NCI-H748 (cell line): ENCODE measurements at regions not wholly inside any gene's neighbourhood (a gene's known extent, or its start where the extent isn't known, plus 50 kb on each side); places are given as distances from the start of the nearest gene placed in this dataset.
"Not testable (repeated sequence)": the region's sequence is repeated elsewhere in the genome, so short reads cannot be mapped to it uniquely, and the experiment has no call there.

ENCODE experiments used
- DNase-seq: peaks from one replicate; lab custom pipeline; 2025; ENCODE audit not compliant: unreplicated experiment; lab: John Stamatoyannopoulos, UW

DNA sequence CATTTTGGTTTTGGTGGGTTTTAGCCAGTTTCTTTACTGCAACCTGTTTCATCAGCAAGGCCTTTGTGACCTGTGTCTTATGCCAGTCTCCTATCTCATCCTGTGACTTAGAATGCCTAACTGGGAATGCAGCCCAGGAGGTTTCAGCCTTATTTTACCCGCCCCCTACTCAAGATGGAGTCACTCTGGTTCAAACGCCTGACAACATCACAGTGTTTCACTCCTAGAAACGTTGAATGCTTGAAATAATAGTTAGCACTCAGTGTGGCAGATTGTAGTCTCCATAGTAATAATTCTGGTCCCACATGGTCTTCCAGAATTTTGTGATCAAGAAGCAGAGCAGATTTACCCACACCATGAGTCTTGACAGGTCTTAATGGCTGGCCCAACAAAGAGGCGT is 159.0 kb upstream of the TRIB2 start:
- no peak for DNase-seq

DNA sequence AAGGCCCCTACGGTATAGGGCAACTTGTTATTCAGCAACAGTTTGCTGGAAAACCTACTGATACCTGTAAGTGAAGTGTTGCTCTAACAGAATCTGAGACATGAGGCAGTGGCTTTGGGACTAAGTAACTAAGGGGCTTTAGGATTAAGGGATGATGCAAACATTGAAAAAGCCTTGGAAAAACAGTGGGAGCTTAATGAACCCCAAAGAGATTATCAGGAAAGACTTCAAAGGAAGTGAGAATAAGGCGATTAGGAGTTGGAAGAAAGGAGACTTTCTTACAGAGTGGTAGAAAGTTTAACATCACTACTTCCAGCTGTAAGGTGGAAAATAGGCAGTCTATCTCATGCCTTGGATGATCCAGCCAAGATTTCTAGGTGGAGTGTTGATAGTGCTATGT is 158.2 kb upstream of the TRIB2 start:
- no peak for DNase-seq

DNA sequence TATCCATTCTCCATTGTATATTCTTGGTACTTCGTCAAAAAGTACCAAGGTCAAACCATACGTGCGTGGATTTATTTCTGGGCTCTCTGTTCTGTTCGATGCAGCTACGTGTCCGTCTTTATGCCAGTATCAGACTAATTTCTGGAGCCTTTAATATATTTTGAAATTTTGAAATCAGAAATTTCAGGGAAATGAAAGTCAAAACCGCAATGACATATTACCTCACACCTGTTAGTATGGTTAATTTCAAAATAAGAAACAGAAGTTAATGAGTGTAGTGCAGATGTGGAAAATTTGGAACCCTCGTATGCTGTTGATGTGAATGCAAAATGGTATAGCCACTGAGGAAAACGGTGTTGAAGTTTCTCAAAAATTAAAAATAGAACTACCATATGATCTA is 156.1 kb upstream of the TRIB2 start:
- DNase-seq = no peak

DNA sequence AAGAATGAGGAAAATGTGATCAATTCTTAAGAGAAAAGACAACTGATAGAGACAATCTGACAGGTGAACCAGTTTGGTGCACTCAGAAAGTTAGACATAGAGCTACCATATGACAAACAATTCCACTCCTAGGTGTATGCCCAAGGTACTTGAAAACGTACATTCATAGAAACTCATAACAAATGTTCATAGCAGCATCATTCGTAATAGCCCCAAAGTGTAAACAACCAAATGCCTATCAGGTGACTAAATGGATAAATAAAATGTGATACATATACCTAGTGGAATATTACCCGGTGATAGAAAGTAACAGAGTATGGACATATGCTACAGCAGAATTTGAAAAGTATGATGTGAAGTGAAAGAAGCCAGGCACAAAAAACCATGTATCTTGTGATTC is 149.3 kb upstream of the TRIB2 start:
- DNase-seq = no peak

DNA sequence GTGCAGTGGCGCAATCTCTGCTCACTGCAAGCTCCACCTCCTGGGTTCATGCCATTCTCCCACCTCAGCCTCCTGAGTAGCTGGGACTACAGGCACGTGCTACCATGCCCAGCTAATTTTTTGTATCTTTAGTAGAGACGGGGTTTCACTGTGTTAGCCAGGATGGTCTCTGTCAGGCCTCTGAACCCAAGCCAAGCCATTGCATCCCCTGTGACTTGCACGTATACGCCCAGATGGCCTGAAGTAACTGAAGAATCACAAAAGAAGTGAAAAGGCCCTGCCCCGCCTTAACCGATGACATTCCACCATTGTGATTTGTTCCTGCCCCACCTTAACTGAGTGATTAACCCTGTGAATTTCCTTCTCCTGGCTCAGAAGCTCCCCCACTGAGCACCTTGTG is 147.2 kb upstream of the TRIB2 start:
- DNase-seq = not testable (repeated sequence)

DNA sequence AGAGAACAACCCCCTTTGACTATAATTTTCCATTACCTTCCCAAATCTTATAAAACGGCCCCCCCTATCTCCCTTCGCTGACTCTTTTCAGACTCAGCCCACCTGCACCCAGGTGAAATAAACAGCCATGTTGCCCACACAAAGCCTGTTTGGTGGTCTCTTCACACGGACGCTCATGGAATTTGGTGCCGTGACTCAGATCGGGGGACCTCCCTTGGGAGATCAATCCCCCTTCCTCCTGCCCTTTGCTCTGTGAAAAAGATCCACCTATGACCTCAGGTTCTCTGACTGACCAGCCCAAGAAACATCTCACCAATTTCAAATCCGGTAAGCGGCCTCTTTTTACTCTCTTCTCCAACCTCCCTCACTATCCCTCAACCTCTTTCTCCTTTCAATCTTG is 146.8 kb upstream of the TRIB2 start:
- not testable (repeated sequence) for DNase-seq

DNA sequence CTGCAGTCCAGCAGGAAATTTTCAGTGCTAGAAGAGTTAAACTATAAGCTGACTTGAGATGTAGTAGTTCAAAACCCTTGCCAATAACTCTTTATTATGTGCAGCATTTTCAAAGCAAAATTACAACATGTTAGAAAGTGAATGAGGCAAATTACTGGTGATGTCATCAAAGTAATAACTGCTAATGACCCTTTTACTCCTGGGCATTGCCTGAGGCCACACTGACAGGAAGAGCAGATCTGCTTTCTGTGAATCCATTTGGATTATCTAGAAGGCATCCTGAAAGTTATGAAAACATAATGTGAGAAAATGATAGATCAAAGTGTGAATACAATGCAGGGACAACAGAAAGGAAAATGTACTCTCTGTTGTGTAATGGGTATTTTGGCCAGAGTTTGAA is 139.6 kb upstream of the TRIB2 start:
- DNase-seq = peak; percentile 53

DNA sequence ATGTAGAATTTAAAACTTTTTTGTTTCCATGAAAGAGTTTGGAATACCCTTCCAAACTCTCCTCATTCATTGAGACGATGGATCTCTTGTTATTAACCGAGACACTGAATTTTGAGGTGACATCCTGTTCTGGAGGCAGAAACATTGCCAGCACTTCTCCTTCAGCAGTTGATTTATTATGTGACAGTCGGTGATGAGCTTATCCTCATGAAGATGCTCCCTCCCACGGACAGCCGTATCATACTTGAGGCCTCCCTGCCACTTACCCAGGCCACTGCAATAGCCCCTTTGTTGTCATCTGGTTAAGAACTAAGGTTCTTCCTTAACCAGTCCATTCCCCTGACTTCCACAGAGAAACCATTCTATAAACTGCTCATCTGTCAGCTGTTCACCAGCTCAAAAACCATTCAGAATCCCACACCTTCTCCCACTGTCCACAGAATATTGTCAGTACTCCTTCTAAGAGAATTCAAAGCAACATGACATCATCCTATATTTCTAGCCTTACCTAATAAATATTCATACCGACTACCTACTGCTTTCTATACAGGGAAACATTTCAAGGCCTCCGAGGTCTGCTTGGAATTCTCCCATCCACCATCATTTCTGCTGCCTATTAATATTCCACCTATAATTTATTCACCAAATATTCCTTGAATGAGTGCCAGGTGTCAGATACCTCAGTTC is 139.0 kb upstream of the TRIB2 start:
- peak; percentile 21 for DNase-seq

DNA sequence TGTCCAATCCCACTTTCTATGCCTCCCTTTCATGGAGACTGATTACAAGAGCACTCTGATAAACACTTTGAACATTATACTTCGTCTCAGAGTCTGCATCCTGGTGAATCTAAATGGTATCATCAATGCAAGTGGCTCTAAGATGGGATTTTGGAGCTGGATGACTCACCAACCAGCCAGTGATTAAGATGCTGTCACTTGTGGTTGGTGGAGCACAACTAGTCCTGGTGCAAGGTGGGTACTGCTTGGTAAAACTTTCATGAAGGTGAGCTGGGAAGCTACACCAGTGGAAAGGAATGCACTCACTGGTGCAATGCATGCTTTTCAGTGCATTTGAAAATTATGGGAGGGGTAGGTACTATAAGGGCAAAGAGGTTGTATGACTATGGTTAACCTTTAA is 137.7 kb upstream of the TRIB2 start:
- DNase-seq = no peak

DNA sequence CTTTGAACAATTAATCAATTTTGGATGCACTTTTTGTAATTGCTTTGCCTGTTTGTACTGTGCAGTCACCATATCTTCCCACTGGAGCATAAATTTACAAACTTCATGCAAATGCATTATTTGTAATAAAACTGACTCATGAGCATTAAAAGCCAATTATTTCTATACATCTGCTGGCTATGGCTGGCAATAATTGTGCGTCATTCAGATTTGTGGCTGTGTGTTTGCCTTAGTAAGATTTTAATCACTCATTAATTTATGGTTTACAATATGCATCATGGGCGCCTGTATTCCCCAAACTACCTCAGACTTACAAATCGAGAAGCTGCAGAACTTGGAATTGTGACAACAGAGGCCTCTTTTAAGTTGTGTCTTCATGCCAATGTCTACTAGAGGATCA is 132.4 kb upstream of the TRIB2 start:
- DNase-seq = no peak

DNA sequence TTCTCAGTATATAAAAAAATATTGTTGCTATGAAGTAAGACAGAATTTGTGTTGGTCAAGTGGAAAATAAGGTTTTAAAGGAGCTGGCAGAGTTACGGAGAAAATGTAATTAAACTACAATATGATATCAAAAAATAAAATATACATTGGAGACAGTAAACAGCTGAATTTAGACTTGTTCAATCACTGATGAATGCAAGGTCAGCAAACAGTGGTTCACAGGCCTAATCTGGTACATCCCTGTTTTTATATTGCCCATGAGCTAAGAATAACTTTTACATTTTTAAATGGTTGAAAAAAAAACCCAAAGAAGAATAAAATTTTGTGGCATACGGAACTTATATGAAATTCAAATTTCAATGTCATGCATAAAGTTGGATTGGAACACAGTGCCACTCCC is 131.0 kb upstream of the TRIB2 start:
- DNase-seq = no peak

DNA sequence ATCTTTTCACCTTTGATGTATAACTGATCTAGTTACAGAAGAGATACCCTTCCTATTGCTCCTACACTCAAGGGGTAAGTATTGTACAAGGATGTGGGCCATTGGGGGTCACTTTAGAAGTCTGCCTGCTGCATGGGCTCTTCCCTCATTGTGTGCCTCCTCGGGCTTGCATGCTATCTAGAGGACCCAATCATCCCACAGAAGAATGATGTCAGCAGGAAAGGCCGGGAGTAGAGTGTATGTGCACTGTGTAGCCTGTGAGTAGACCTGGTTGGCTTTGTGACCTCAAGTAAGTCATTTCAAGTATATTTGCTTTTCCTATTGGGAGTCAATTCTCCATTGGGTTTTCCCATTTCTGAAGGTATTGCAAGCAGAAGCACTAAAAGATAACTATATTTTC is 129.5 kb upstream of the TRIB2 start:
- no peak for DNase-seq

DNA sequence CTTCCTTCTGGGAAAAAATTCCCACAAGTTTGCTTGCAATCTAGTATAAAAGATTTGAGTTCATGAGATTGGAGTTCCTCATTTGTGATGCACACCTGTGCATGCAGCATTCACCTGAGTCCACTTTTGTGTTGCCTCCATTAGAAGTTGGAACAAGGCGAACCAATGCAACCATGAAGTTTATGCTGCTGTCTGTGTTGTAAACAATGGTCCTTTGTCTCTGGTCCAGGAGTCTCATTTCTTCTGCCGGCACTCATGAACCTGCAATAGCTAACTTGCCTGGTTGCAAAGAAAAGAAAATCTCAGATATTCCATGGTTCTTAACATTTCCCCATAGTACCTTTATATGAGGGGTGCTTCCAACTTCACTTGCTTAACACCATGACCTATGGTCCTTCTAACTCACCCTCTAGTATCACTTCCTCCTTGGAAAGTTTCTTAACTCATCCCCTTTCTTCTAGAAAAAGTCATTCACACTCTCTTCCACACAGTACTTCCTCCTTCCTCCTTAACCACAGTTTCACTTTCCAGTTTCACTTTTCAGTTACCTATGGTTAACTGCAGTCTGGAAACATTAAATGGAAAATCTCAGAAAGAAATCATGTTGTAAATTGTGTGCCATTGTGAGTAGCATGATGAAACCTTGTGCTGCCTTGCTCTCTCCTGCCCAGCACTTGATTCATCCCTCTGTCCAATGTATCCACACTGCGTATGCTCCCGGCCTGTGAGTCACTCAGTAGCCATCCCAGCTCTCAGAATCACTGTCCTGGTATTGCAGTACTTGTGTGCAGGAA is 128.8 kb upstream of the TRIB2 start:
- no peak for DNase-seq

DNA sequence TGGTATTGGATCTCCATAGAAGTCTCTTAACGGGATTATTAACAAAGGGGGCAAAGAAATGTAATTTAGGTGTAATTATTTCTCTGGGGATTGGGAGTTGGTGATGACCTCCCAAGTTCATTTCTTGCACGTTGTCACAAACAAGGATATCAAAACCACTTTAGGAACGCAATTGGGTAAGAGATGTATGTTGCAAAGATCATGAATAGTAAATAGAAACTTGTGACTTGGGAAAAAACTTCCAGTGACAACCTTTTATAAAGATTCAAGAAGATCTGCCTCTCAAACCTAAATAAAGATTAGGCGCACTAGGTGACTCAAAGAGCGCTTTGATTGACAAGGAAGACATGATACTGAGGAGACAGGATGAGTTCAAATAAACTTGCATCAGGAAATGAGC is 127.8 kb upstream of the TRIB2 start:
- no peak for DNase-seq

DNA sequence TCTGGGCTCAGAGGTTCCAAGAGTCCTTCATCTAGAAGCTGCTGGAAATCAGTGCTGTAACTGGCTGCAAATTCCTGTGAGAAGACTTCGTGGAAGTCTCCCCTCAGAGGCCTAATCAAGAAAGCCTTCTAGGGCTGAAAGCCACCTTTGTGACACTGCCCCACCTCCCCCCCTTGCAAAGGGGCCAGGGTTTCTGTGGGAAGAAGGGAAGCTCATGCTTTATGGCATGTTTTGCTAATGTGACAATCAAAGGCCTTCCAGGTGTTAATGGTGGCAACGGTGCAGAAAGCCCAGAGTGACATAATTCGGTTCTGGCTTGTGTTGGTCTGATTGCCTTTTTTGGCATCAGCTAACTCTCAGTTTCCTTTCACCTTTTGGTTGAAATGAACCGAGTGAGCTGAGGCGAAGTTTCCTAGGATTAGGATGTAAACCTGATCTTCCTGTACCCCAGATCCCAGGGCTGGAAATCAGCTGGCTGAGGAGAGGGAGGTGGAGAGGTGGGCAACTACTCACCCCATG is 126.9 kb upstream of the TRIB2 start:
- no peak for DNase-seq

DNA sequence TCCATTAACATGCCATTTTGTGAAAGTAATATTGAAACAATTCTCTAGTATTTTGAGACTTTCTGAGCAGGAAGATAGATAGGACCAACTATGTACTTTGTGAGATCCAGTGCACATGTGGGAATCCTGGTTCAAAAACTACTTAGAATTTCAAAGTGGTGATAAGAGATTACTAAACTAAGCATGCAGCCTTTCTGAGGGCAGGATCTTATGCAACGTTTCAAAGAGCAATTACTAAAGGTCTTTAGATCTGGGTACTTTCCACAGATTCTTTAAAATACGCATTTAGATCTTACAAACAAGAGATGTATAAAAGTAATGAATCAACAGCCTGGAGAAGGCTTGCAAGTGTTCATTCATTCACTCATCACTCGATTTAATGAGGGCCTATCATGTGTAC is 124.4 kb upstream of the TRIB2 start:
- no peak for DNase-seq

DNA sequence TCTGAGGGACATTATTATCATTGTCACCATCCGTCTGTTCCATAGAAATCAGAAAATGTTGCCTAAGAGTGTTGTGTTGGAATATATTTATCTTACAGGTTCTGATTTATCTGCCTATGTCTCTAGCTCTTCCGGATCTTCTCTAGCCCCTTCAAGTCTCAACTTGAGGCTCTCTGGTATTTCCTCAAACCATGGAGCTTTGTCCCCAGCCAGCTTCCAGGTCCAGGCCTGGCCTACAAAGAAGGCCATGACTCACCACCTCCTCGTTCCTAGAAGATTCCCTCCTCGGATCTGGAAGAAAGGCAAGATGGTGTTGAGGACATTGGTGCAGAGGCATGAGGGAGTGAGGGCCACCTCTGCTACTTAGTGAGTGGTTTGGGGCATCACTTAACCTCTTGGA is 122.1 kb upstream of the TRIB2 start:
- DNase-seq = no peak

DNA sequence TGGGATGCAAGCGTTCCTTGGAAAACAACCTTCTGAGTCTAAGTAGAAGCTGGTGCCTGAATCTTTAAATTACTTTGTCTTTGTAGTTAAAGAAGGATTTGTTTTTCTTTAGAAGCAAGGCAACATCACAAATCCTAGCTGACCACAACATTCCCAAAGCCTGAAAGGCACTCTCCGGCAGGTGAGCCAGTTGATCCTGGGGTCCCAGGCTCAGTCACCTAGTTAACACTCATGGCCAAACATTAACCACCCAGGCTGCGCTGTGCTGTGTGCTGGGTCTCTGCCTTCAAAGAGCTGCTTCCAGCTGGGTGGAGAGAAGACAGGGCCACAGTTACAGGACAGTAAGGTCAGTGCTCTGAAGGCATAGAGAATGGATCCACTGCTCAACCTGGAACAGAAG is 120.0 kb upstream of the TRIB2 start:
- no peak for DNase-seq

DNA sequence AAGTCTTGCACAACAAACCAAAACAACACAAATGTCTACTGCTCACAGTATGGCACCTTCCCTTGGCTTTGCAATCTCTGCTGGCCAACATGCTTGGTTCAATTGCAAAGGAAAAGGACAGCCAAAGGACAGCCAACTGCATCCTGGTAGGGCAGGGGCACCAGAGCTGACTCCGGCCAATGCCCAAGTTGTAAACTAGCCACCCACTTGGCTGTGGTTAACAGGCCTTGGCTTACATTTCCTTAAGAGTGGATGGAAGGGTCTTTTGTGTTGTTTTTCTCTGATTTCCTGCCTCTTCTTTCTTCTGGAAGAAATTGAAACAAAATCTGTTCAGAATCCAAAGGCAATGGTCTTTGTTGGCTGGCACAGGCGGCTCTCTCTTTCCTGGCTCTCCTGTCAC is 119.1 kb upstream of the TRIB2 start:
- DNase-seq = no peak

DNA sequence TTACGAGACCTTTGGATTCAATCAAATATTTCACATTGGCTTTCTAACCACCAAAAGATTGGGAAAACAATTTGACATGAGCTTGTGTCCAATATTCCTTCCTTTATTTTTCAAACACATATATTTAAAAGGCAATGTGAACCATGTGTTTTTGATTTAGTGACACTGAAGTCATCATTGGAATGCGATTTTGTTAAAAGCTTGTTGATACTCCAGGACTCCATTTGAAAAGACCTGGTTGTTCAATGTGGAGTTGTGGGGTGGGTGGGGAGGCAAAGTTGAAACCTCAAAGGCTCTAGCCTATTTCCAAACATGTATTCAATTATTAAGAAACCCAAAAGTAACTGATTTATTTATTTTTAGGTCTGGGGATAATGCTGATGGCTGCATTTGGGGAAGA is 114.1 kb upstream of the TRIB2 start:
- no peak for DNase-seq

DNA sequence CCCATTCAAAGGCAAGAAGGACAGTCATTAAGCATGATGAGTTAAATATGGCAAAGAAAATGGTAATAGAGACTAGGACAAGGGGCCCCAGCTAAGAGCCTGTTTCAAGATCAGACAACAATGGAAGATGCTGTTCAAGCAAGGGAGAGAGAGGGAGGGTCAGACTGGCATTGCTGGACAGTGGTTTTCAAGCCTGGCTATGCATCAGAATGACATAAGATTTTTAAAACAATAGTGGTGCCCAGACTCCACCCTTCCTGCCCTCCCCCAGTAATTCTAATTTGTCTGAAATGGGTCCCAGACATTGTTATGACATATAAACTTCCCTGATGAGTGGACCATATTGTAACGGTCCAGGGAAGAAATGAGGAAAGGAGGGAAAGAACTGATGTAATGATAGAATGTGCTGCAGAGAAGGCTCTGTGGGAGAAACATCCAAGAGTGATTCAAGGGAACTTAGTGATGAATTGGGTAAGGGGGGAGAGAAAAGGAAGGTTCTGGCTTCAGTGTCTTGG is 112.9 kb upstream of the TRIB2 start:
- DNase-seq = no peak

DNA sequence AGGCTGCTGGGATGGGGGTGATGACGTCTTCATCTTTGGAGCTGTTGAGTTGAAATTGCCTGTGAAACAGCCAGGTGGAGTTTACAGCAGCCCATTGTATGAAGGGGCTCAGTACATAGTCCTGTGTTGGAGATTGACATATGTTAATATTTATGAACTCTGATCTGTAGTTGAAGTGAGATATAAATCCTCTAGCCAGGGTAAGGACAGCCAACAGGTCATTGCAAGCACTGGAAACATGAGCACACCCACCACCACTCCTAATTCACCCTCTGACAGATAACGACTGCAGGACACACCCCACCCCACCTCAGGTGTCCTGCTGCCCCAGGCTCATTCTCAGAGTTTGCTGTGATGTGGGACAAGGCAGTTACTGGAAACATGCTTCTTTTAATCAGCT is 112.4 kb upstream of the TRIB2 start:
- peak; percentile 45 for DNase-seq
